ENCODE measurements at regions not wholly inside any gene's neighbourhood (a gene's known extent, or its start where the extent isn't known, plus 50 kb on each side); places are given as distances from the start of the nearest gene placed in this dataset.

DNA sequence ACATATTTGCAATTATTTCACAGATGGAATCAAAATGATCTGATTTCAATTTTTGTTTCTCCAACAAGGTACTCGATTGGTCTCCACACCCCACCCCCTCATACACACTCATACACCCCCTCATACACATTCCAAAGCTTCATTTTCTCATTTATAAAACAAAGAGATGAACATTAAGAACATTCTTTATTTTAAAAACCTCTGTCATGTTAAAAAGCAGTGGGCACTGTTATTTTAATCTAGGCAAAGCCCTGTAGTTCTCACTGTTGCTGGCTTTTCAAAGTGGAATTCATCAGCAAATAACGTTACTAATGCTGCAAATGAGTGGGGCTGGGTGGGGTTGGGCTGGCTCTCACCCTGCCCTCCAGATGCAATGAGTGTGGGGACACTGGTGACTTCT, 289.6 kb upstream of the ASIC2 start:
- Histone ChIP-seq H3K4me3 (no peak overlapping the region), H3K27ac (no peak overlapping the region), H3K4me1 (no peaks in the 10 kb centered on the region), H3K36me3 (no peaks in the 10 kb centered on the region), H3K9me3 (no peaks in the 10 kb centered on the region), H3K27me3 (no peaks in the 10 kb centered on the region)
- in situ Hi-C loops (cut with MboI; ENCODE audit: low pct_ligation_motif_present in 1 of 4, low pct_unique_long_range_greater_than_20kb in 1 of 4, low sequenced_read_pairs in 3 of 4), result no loop called here
- 38 to 49% methylated on average over 2 of the region's 2 CpGs for WGBS, 2 donors (ENCODE audit: low coverage in 1 of 2)
- TF ChIP-seq EP300 (IDR thresholded peaks at IDR 0.05; ENCODE audit: low read depth) (no peak), CTCF (IDR thresholded peaks at IDR 0.05) (no peak)
- no peak for DNase-seq
- intact Hi-C loops (cut with DNase I; ENCODE audit: low total_unique reads), result no loop called here

GRCh38 chr17:33583518-33584417, 290.7 kb upstream of the ASIC2 start:
- no peak for DNase-seq
- in situ Hi-C loops (cut with MboI; ENCODE audit: low pct_ligation_motif_present in 1 of 4, low pct_unique_long_range_greater_than_20kb in 1 of 4, low sequenced_read_pairs in 3 of 4) (no loop called here), intact Hi-C loops (cut with DNase I; ENCODE audit: low total_unique reads) (no loop called here)
- no peaks in the 10 kb centered on the region for H3K36me3 ChIP-seq
- no peaks in the 10 kb centered on the region for H3K4me1 ChIP-seq
- no peak for TF ChIP-seq POLR2A (IDR thresholded peaks at IDR 0.05)
- no peak overlapping the region for H3K4me3 ChIP-seq
- H3K27me3 ChIP-seq, result no peaks in the 10 kb centered on the region
- WGBS, 2 donors (ENCODE audit: low coverage in 1 of 2), result 72 to 77% methylated on average over 6 to 7 of the region's 7 CpGs
- H3K9me3 ChIP-seq, result no peaks in the 10 kb centered on the region
- H3K27ac ChIP-seq, result no peak overlapping the region

- H3K36me3 ChIP-seq, result no peaks in the 10 kb centered on the region
- intact Hi-C loops (cut with DNase I; ENCODE audit: low total_unique reads), result no loop called here
- no peak overlapping the region for H3K4me3 ChIP-seq
- no peaks in the 10 kb centered on the region for H3K9me3 ChIP-seq
- TF ChIP-seq CTCF (IDR thresholded peaks at IDR 0.05) (no peak), POLR2AphosphoS5 (IDR thresholded peaks at IDR 0.05) (no peak), POLR2A (IDR thresholded peaks at IDR 0.05) (no peak), EP300 (IDR thresholded peaks at IDR 0.05; ENCODE audit: low read depth) (no peak)
- DNase-seq, result no peak
- 52 to 67% methylated on average over 2 to 4 of the region's 4 CpGs for WGBS, 2 donors (ENCODE audit: low coverage in 1 of 2)
- in situ Hi-C loops (cut with MboI; ENCODE audit: low pct_ligation_motif_present in 1 of 4, low pct_unique_long_range_greater_than_20kb in 1 of 4, low sequenced_read_pairs in 3 of 4), result loop anchor here in 1 of 4 donors (10.0 kb wide), 1 partner anchor 59 kb away; no protein-coding TSS in a partner anchor
- H3K4me1 ChIP-seq, result no peaks in the 10 kb centered on the region
- no peak overlapping the region for H3K27ac ChIP-seq
- H3K27me3 ChIP-seq, result no peaks in the 10 kb centered on the region
Measured at GRCh38 chr17:33593991-33594390, 300.9 kb upstream of the ASIC2 start.

GRCh38 chr17:33595828-33596227, 302.7 kb upstream of the ASIC2 start:
- no peak for TF ChIP-seq POLR2AphosphoS5 (IDR thresholded peaks at IDR 0.05)
- TF ChIP-seq POLR2A (IDR thresholded peaks at IDR 0.05), result no peak
- TF ChIP-seq CTCF (IDR thresholded peaks at IDR 0.05), result no peak
- no peak for TF ChIP-seq EP300 (IDR thresholded peaks at IDR 0.05; ENCODE audit: low read depth)
- 27 to 28% methylated on average over 2 of the region's 2 CpGs for WGBS, 2 donors (ENCODE audit: low coverage in 1 of 2)
- H3K9me3 ChIP-seq, result no peaks in the 10 kb centered on the region
- no peak overlapping the region for H3K4me3 ChIP-seq
- no peaks in the 10 kb centered on the region for H3K27me3 ChIP-seq
- intact Hi-C loops (cut with DNase I; ENCODE audit: low total_unique reads) (no loop called here), in situ Hi-C loops (cut with MboI; ENCODE audit: low pct_ligation_motif_present in 1 of 4, low pct_unique_long_range_greater_than_20kb in 1 of 4, low sequenced_read_pairs in 3 of 4) (loop anchor here in 1 of 4 donors (10.0 kb wide), 1 partner anchor 61 kb away; no protein-coding TSS in a partner anchor)
- no peaks in the 10 kb centered on the region for H3K36me3 ChIP-seq
- DNase-seq, result no peak
- H3K27ac ChIP-seq, result no peak overlapping the region
- H3K4me1 ChIP-seq, result no peaks in the 10 kb centered on the region

Data from transverse colon (tissue), 4 donors.